ENCODE measurements at regions not wholly inside any gene's neighbourhood (a gene's known extent, or its start where the extent isn't known, plus 50 kb on each side); places are given as distances from the start of the nearest gene placed in this dataset.

DNA sequence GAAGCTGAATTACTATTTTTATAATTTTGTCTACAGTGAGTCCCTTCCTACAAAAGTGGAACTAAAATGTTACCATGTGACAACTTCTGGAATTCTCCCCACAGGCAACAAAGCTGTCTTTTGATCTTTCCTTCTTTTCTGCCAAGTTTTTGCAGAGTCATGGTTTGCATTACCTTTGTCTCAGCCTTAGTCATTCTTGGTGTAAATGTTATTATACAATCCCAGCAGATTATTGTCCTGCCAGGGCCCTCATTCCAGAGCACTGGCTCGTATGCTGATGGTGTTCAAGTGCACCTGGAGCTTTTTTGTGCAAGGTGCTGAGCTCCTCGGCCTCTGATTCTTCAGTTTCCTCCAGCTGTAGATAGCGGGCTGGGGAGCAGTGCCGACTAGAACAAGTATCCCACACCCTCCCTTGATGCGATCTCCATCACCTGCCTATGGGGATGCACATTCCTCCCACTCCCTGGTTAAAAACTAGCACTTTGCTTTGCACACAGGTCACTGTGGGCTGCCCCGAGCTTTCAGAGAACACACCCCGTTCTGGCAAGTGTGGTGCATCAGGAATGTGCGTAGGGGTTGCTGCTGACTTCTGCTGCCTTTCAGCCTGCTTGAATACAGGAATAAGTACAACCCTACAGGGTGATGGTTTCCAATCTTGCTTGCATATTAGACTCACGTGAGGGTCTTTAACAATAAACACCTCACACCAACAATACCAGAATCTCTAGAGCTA, 263.6 kb downstream of the RNF144A start:
- no peak for DNase-seq (ENCODE audit: extremely low spot score)
- no peaks in the 10 kb centered on the region for H3K9me3 ChIP-seq
- no peaks in the 10 kb centered on the region for H3K27me3 ChIP-seq
- WGBS, result 62% methylated on average over 9 of the region's 9 CpGs
- intact Hi-C loops (cut with DNase I), result no loop called here
- peaks cover 0 to 4% (median 2%) of the 10 kb centered on the region in 4 donors for H3K4me1 ChIP-seq
- H3K4me3 ChIP-seq, result no peak overlapping the region
- H3K36me3 ChIP-seq, result no peaks in the 10 kb centered on the region
- H3K27ac ChIP-seq (replicated peaks in 1 of 4), result no peak overlapping the region
- TF ChIP-seq, protein P1, sequence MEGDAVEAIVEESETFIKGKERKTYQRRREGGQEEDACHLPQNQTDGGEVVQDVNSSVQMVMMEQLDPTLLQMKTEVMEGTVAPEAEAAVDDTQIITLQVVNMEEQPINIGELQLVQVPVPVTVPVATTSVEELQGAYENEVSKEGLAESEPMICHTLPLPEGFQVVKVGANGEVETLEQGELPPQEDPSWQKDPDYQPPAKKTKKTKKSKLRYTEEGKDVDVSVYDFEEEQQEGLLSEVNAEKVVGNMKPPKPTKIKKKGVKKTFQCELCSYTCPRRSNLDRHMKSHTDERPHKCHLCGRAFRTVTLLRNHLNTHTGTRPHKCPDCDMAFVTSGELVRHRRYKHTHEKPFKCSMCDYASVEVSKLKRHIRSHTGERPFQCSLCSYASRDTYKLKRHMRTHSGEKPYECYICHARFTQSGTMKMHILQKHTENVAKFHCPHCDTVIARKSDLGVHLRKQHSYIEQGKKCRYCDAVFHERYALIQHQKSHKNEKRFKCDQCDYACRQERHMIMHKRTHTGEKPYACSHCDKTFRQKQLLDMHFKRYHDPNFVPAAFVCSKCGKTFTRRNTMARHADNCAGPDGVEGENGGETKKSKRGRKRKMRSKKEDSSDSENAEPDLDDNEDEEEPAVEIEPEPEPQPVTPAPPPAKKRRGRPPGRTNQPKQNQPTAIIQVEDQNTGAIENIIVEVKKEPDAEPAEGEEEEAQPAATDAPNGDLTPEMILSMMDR (IDR thresholded peaks at IDR 0.05), result no peak

GRCh38 chr2:7182525-7182924, 265.3 kb downstream of the RNF144A start:
- no peaks in the 10 kb centered on the region for H3K36me3 ChIP-seq
- peaks cover 0 to 4% (median 2%) of the 10 kb centered on the region in 4 donors for H3K4me1 ChIP-seq
- no peak overlapping the region for H3K27ac ChIP-seq (replicated peaks in 1 of 4)
- WGBS, result 90% methylated on average over 3 of the region's 3 CpGs
- TF ChIP-seq EP300 (IDR thresholded peaks at IDR 0.05), result no peak
- TF ChIP-seq, protein P1 (IDR thresholded peaks at IDR 0.05), result no peak
- no peak for TF ChIP-seq POLR2A (IDR thresholded peaks at IDR 0.05; ENCODE audit: low read depth)
- no peak for TF ChIP-seq POLR2AphosphoS5 (IDR thresholded peaks at IDR 0.05)
- no peaks in the 10 kb centered on the region for H3K9me3 ChIP-seq
- DNase-seq (ENCODE audit: extremely low spot score), result no peak
- no peaks in the 10 kb centered on the region for H3K27me3 ChIP-seq
- H3K4me3 ChIP-seq, result no peak overlapping the region
- intact Hi-C loops (cut with DNase I), result no loop called here

- H3K27me3 ChIP-seq, result no peaks in the 10 kb centered on the region
- no peaks in the 10 kb centered on the region for H3K9me3 ChIP-seq
- TF ChIP-seq, protein P1 (IDR thresholded peaks at IDR 0.05), result no peak
- TF ChIP-seq POLR2AphosphoS5 (IDR thresholded peaks at IDR 0.05) (no peak), POLR2A (IDR thresholded peaks at IDR 0.05; ENCODE audit: low read depth) (no peak), EP300 (IDR thresholded peaks at IDR 0.05) (no peak)
- H3K4me1 ChIP-seq, result peaks cover 0 to 5% (median 0%) of the 10 kb centered on the region in 4 donors
- H3K36me3 ChIP-seq, result no peaks in the 10 kb centered on the region
- no peak overlapping the region for H3K4me3 ChIP-seq
- intact Hi-C loops (cut with DNase I), result no loop called here
- 96% methylated on average over 8 of the region's 8 CpGs for WGBS
- no peak overlapping the region for H3K27ac ChIP-seq (replicated peaks in 1 of 4)
- DNase-seq (ENCODE audit: extremely low spot score), result no peak
Observed at GRCh38 chr2:7189106-7189505, 271.9 kb downstream of the RNF144A start.

DNA sequence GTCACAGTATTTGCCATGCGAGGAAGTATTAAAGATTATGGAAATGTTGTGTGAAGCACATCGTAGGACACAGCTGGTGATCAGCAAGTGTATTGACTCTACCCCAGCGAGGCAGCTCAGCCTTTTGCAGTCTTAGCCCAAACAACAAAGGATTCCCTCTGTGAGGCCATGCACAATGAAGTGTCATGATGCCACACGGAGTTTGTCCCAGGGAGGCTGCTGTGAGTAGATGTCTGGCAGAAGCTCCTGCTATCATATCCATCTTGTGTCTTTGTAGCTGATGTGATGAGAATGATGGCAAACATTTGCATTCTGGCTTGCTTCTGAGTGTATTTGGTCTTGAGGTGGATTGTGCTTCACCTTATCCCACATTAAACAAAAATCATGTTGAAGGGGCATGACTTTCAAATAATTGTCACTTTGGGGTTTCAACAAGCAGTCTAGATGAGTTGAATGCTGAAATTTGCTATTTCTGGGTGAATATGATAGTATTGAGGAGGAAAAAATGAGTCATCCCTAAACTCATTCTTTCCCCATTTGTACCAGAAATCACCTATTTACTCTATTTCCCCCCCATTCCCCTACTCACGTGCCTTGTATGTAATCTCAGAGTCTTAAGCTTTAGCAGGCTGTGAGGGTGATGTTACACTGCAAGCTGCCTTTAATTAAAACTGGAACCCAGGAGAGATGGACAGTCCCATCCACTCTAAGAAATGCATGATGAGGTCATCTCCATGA, 273.5 kb downstream of the RNF144A start:
- Histone ChIP-seq H3K4me1 (peaks cover 0 to 5% (median 0%) of the 10 kb centered on the region in 4 donors), H3K9me3 (no peaks in the 10 kb centered on the region), H3K36me3 (no peaks in the 10 kb centered on the region), H3K4me3 (no peak overlapping the region), H3K27ac (replicated peaks in 1 of 4) (no peak overlapping the region), H3K27me3 (no peaks in the 10 kb centered on the region)
- WGBS, result 87% methylated on average over 5 of the region's 5 CpGs
- TF ChIP-seq EP300 (IDR thresholded peaks at IDR 0.05), result no peak
- TF ChIP-seq POLR2AphosphoS5 (IDR thresholded peaks at IDR 0.05), result no peak
- TF ChIP-seq POLR2A (IDR thresholded peaks at IDR 0.05; ENCODE audit: low read depth), result no peak
- TF ChIP-seq, protein P1 (IDR thresholded peaks at IDR 0.05), result no peak
- no peak for DNase-seq (ENCODE audit: extremely low spot score)
- intact Hi-C loops (cut with DNase I), result no loop called here

Measured in esophagus muscularis mucosa (tissue), 4 donors.